GM06990 (cell line): ENCODE measurements at regions not wholly inside any gene's neighbourhood (a gene's known extent, or its start where the extent isn't known, plus 50 kb on each side); places are given as distances from the start of the nearest gene placed in this dataset.

Experiments used
- DNase-seq: peaks from one replicate; pipeline ENCODE4 v3.0.0-alpha.2; 2011; ENCODE audit not compliant: insufficient read length; ENCODE audit errors: extremely low read depth
- H3K27me3 ChIP-seq: replicated peaks from 2 replicates; pipeline ENCODE4 v1.6.0; 2011; ENCODE audit warnings: low read length; ENCODE audit not compliant: control insufficient read depth, insufficient read depth
- H3K36me3 ChIP-seq: 2 replicates; pipeline ENCODE4 v1.5.1; 2011; ENCODE audit warnings: low read length; ENCODE audit not compliant: control insufficient read depth, insufficient read depth
- H3K4me3 ChIP-seq: replicated peaks from 2 replicates; pipeline ENCODE4 v1.5.1; 2011; ENCODE audit warnings: low read depth, mild to moderate bottlenecking, control low read depth, low read length
- CTCF ChIP-seq: IDR thresholded peaks from 2 replicates; pipeline ENCODE4 v1.5.1; 2011; ENCODE audit warnings: low read length, control low read depth, mild to moderate bottlenecking, inconsistent platforms; ENCODE audit not compliant: insufficient read depth, poor library complexity, severe bottlenecking

GRCh38 chr1:191901651-191902050 lies 256.6 kb upstream of the RGS18 start:
- Histone ChIP-seq H3K27me3 (no peaks in the 10 kb centered on the region), H3K36me3 (no peaks in the 10 kb centered on the region), H3K4me3 (no peak overlapping the region)
- DNase-seq: no peak
- TF ChIP-seq CTCF: no peak

GRCh38 chr1:191904991-191905390 lies 253.3 kb upstream of the RGS18 start:
- Histone ChIP-seq H3K27me3 (no peaks in the 10 kb centered on the region), H3K36me3 (no peaks in the 10 kb centered on the region), H3K4me3 (no peak overlapping the region)
- TF ChIP-seq CTCF: no peak
- no peak for DNase-seq

GRCh38 chr1:191905781-191906180 lies 252.5 kb upstream of the RGS18 start:
- no peak for DNase-seq
- no peaks in the 10 kb centered on the region for H3K36me3 ChIP-seq
- no peak overlapping the region for H3K4me3 ChIP-seq
- no peak for TF ChIP-seq CTCF
- no peaks in the 10 kb centered on the region for H3K27me3 ChIP-seq

- no peak for TF ChIP-seq CTCF
- no peak for DNase-seq
- Histone ChIP-seq H3K36me3 (no peaks in the 10 kb centered on the region), H3K27me3 (no peaks in the 10 kb centered on the region), H3K4me3 (no peak overlapping the region)
These were observed 251.1 kb upstream of the RGS18 start for GRCh38 chr1:191907121-191907520.

GRCh38 chr1:191910245-191910644 lies 248.0 kb upstream of the RGS18 start:
- no peak overlapping the region for H3K4me3 ChIP-seq
- TF ChIP-seq CTCF: no peak
- H3K36me3 ChIP-seq: no peaks in the 10 kb centered on the region
- no peaks in the 10 kb centered on the region for H3K27me3 ChIP-seq
- no peak for DNase-seq

- Histone ChIP-seq H3K36me3 (no peaks in the 10 kb centered on the region), H3K4me3 (no peak overlapping the region), H3K27me3 (no peaks in the 10 kb centered on the region)
- TF ChIP-seq CTCF: no peak
- no peak for DNase-seq
These were observed 245.7 kb upstream of the RGS18 start for GRCh38 chr1:191912517-191912916.
